K562 (cell line): ENCODE measurements at regions not wholly inside any gene's neighbourhood (a gene's known extent, or its start where the extent isn't known, plus 50 kb on each side); places are given as distances from the start of the nearest gene placed in this dataset.

Experiments used
- ATAC-seq: fragments of 200-7000 bp; cut with Tn5 transposase; 3 replicates; pipeline ENCODE4 v1.9.1; 2020; ENCODE audit warnings: moderate library complexity
- BruUV-seq: library from RNA; stranded (reverse); fragments of 400-500 nt; replicated peaks from 2 replicates; lab custom pipeline; 2021; lab: Mats Ljungman, UMichigan
- CTCF ChIA-PET: fragments of 300-600 bp; formaldehyde crosslinking; extraction: SDS; loops from one replicate; lab custom pipeline; 2021; ENCODE audit warnings: low intra/inter-chr PET ratio; lab: Yijun Ruan, JAX
- POLR2A ChIA-PET: fragments of 300-600, 350-650 bp; sonication (Branson Sonifier 250); formaldehyde crosslinking; extraction: SDS; loops from one replicate; lab custom pipeline; 2021; ENCODE audit warnings: antibody characterized with exemption, inconsistent platforms; lab: Yijun Ruan, JAX
- DNase-seq, 4 experiments: peaks; one replicate each; pipeline versions ENCODE4 v3.0.0 to v3.0.0-alpha.2; 2011 to 2018; ENCODE audit warnings: low spot score in 3 of 4, mixed read lengths in 3 of 4; ENCODE audit errors: extremely low read depth in 1 of 4
- FAIRE-seq: peaks from 2 replicates; lab custom pipeline; 2011; peaks lifted over from hg19 to GRCh38; lab: Jason Lieb, UNC
- H2AFZ ChIP-seq: 2 replicates; pipeline ENCODE4 v1.6.0; 2011; ENCODE audit warnings: low read depth, low read length, control low read depth, inconsistent platforms
- H3K27ac ChIP-seq: fragments of 200-600 bp; 3 replicates; pipeline ENCODE4 v1.8.0; 2011; ENCODE audit warnings: low read depth, mild to moderate bottlenecking, control low read depth, inconsistent platforms, low read length, moderate library complexity, mixed read lengths; ENCODE audit errors: extremely low read depth
- H3K27me3 ChIP-seq, 2 experiments: fragments of 300-600 bp in 1 of 2; 2 replicates in 1 of 2; 3 replicates in 1 of 2; pipeline versions ENCODE4 v1.6.0 to v1.8.0; 2011; ENCODE audit warnings: inconsistent platforms in 2 of 2, low read length in 2 of 2, mild to moderate bottlenecking in 1 of 2, mixed read lengths in 1 of 2, moderate library complexity in 1 of 2; ENCODE audit not compliant: control insufficient read depth in 2 of 2, insufficient read depth in 2 of 2
- H3K36me3 ChIP-seq: fragments of 300-600 bp; 3 replicates; pipeline ENCODE4 v1.8.0; 2011; ENCODE audit warnings: mild to moderate bottlenecking, low read length, inconsistent platforms; ENCODE audit not compliant: control insufficient read depth, insufficient read depth
- H3K4me1 ChIP-seq, 2 experiments: fragments of 200-600 bp in 1 of 2; replicated peaks in 1 of 2; 2 replicates in 1 of 2; 3 replicates in 1 of 2; pipeline versions ENCODE4 v1.5.1 to v1.8.0; 2011; ENCODE audit warnings: inconsistent platforms in 2 of 2, low read length in 2 of 2, mild to moderate bottlenecking in 1 of 2, mixed read lengths in 1 of 2, moderate library complexity in 1 of 2; ENCODE audit not compliant: control insufficient read depth in 2 of 2, insufficient read depth in 2 of 2
- H3K4me2 ChIP-seq: 2 replicates; pipeline ENCODE4 v1.6.1; 2011; ENCODE audit warnings: low read length, control low read depth, inconsistent platforms, mixed read lengths; ENCODE audit not compliant: insufficient read depth
- H3K4me3 ChIP-seq: fragments of 200-600 bp; sonication (generic), shearing (Covaris generic); 2 replicates; pipeline ENCODE4 v1.5.1; 2016; ENCODE audit warnings: control low read depth, inconsistent platforms
- H3K79me2 ChIP-seq: fragments of 200-600 bp; 3 replicates; pipeline ENCODE4 v1.8.0; 2011; ENCODE audit warnings: low read length, inconsistent platforms; ENCODE audit not compliant: control insufficient read depth, insufficient read depth
- H3K9ac ChIP-seq, 2 experiments: 2 replicates each; pipeline versions ENCODE4 v1.6.0 to v1.6.1; 2011; ENCODE audit warnings: low read depth in 2 of 2, low read length in 2 of 2, control low read depth in 1 of 2, inconsistent platforms in 1 of 2, mild to moderate bottlenecking in 1 of 2, mixed read lengths in 1 of 2; ENCODE audit not compliant: insufficient read depth in 1 of 2
- H3K9me1 ChIP-seq: one replicate; pipeline ENCODE4 v1.6.0; 2011; ENCODE audit warnings: inconsistent platforms, mild to moderate bottlenecking, low read length, moderate library complexity; ENCODE audit not compliant: control insufficient read depth, insufficient read depth
- H3K9me3 ChIP-seq: replicated peaks from 2 replicates; pipeline ENCODE4 v1.5.1; 2011; ENCODE audit warnings: low read depth, low read length, inconsistent platforms; ENCODE audit not compliant: control insufficient read depth, insufficient read depth
- H4K20me1 ChIP-seq: replicated peaks from 2 replicates; pipeline ENCODE4 v1.6.1; 2011; ENCODE audit warnings: low read length, inconsistent platforms, mixed read lengths; ENCODE audit not compliant: control insufficient read depth, insufficient read depth
- ERF ChIP-seq: fragments of 450-650 bp; formaldehyde crosslinking; IDR thresholded peaks from 2 replicates; pipeline ENCODE4 v1.4.0; 2020; ENCODE audit warnings: mild to moderate bottlenecking, mixed read lengths
- HBP1 ChIP-seq: fragments of 450-650 bp; formaldehyde crosslinking; IDR thresholded peaks from 2 replicates; pipeline ENCODE4 v1.4.0; 2022; ENCODE audit warnings: missing genetic modification characterization
- HOMEZ ChIP-seq: fragments of 250-450 bp; sonication (Bioruptor Pico); IDR thresholded peaks from 2 replicates; pipeline ENCODE4 v1.4.0; 2020; ENCODE audit warnings: mild to moderate bottlenecking, moderate library complexity
- MXD1 ChIP-seq: fragments of 250-450 bp; sonication (Bioruptor Pico); IDR thresholded peaks from 2 replicates; pipeline ENCODE4 v1.8.0; 2021; ENCODE audit warnings: borderline replicate concordance, mild to moderate bottlenecking, moderate library complexity; ENCODE audit not compliant: poor library complexity, severe bottlenecking
- NR2C2 ChIP-seq, 2 experiments: fragments of 200-800 bp in 1 of 2; sonication (Bioruptor generic) in 1 of 2; sonication (generic) in 1 of 2; formaldehyde crosslinking in 1 of 2; IDR thresholded peaks; 2 replicates each; pipeline versions ENCODE4 v1.6.1 to v1.8.0; 2016 to 2022; ENCODE audit warnings: mild to moderate bottlenecking in 1 of 2, missing compliant biosample characterization in 1 of 2, missing genetic modification characterization in 1 of 2, missing genetic modification reagents in 1 of 2
- NUFIP1 ChIP-seq: fragments of 450-650 bp; IDR thresholded peaks from 2 replicates; pipeline ENCODE4 v1.6.1; 2018; ENCODE audit not compliant: partially characterized antibody
- PHF21A ChIP-seq: fragments of 450-650 bp; IDR thresholded peaks from 2 replicates; pipeline ENCODE4 v1.6.1; 2017; ENCODE audit warnings: low read depth, borderline replicate concordance
- TOE1 ChIP-seq, 2 experiments: fragments of 450-650 bp in 1 of 2; sonication (generic) in 1 of 2; formaldehyde crosslinking in 1 of 2; IDR thresholded peaks; 2 replicates each; pipeline versions ENCODE4 v1.7.1 to v1.8.0; 2016 to 2022; ENCODE audit warnings: borderline replicate concordance in 2 of 2, mild to moderate bottlenecking in 2 of 2, antibody characterized with exemption in 1 of 2, inconsistent platforms in 1 of 2, low read depth in 1 of 2, missing genetic modification reagents in 1 of 2, moderate library complexity in 1 of 2
- ZNF124 ChIP-seq: sonication (generic); formaldehyde crosslinking; IDR thresholded peaks from 2 replicates; pipeline ENCODE4 v1.8.1; 2022; ENCODE audit warnings: missing genetic modification reagents
- ZNF512 ChIP-seq: IDR thresholded peaks from 2 replicates; pipeline ENCODE4 v1.6.1; 2016; ENCODE audit warnings: missing genetic modification characterization, missing compliant biosample characterization
- ZNF764 ChIP-seq: fragments of 250-450 bp; sonication (Bioruptor Pico); IDR thresholded peaks from 2 replicates; pipeline ENCODE4 v1.4.0; 2020; ENCODE audit warnings: low read depth, mild to moderate bottlenecking, moderate library complexity
- whole genome bisulfite sequencing: fragments of 100-300 bp; shearing (Covaris generic); methylation state at CpG from one replicate; pipeline ENCODE4 v1.1.6; 2016; ENCODE audit warnings: low coverage, mixed read lengths; ENCODE audit not compliant: insufficient coverage; ENCODE audit errors: missing lambda C conversion rate; 5-methylcytosine and 5-hydroxymethylcytosine counted together
- in situ Hi-C: fragments of 300-500 bp; cut with MboI; formaldehyde crosslinking; loops from 4 replicates; pipeline ENCODE4 v1.15.0; 2018; ENCODE audit warnings: inconsistent platforms, mixed read lengths
- intact Hi-C: fragments of 100-400 bp; cut with micrococcal nuclease; formaldehyde crosslinking; loops from 2 replicates; pipeline ENCODE4 v1.14.2; 2022

GRCh38 chr1:186611156-186611555 lies 69.1 kb downstream of the PTGS2 start:
- no peak overlapping the region for H2AFZ ChIP-seq
- no peaks in the 10 kb centered on the region for H3K4me1 ChIP-seq
- no peaks in the 10 kb centered on the region for H4K20me1 ChIP-seq
- no peak overlapping the region for H3K9ac ChIP-seq
- POLR2A ChIA-PET: no interaction called here
- CTCF ChIA-PET: no interaction called here
- H3K79me2 ChIP-seq: no peaks in the 10 kb centered on the region
- no TSS peak for BruUV-seq
- H3K27ac ChIP-seq: no peak overlapping the region
- H3K4me2 ChIP-seq: no peak overlapping the region
- DNase-seq (no peak), FAIRE-seq (no peak)
- H3K9me3 ChIP-seq: no peaks in the 10 kb centered on the region; the same call in none of the 2 replicates
- no peaks in the 10 kb centered on the region for H3K36me3 ChIP-seq
- no peak for TF ChIP-seq ZNF764 (CRISPR knock-in tag)
- TF ChIP-seq HOMEZ (CRISPR knock-in tag): no peak
- TF ChIP-seq NUFIP1: no peak
- TF ChIP-seq PHF21A: no peak
- TF ChIP-seq TOE1 (IDR thresholded peaks at IDR 0.05; ENCODE audit: borderline replicate concordance): no peak
- TF ChIP-seq TOE1 (CRISPR knock-in tag; IDR thresholded peaks at IDR 0.05; ENCODE audit: borderline replicate concordance, low read depth): no peak
- TF ChIP-seq ERF (CRISPR knock-in tag): no peak
- no peak for TF ChIP-seq ZNF512 (tag)
- no peak for TF ChIP-seq HBP1 (CRISPR knock-in tag)
- no peak for TF ChIP-seq MXD1 (CRISPR knock-in tag)
- TF ChIP-seq ZNF124 (CRISPR knock-in tag): no peak
- TF ChIP-seq NR2C2 (CRISPR knock-in tag; IDR thresholded peaks at IDR 0.05): no peak
- no peak for TF ChIP-seq NR2C2 (tag; IDR thresholded peaks at IDR 0.05)
- TF ChIP-seq, all 486 proteins: peak for 0
- ATAC-seq: no peak
- Histone ChIP-seq H3K9me1 (no peaks in the 10 kb centered on the region), H3K4me3 (no peak overlapping the region), H3K27me3 (no peaks in the 10 kb centered on the region)
- intact Hi-C loops (no loop called here), in situ Hi-C loops (no loop called here)
- WGBS: 0% methylated on average over 3 of the region's 3 CpGs
